ENCODE measurements at regions not wholly inside any gene's neighbourhood (a gene's known extent, or its start where the extent isn't known, plus 50 kb on each side); places are given as distances from the start of the nearest gene placed in this dataset.

- TF ChIP-seq, protein P1, sequence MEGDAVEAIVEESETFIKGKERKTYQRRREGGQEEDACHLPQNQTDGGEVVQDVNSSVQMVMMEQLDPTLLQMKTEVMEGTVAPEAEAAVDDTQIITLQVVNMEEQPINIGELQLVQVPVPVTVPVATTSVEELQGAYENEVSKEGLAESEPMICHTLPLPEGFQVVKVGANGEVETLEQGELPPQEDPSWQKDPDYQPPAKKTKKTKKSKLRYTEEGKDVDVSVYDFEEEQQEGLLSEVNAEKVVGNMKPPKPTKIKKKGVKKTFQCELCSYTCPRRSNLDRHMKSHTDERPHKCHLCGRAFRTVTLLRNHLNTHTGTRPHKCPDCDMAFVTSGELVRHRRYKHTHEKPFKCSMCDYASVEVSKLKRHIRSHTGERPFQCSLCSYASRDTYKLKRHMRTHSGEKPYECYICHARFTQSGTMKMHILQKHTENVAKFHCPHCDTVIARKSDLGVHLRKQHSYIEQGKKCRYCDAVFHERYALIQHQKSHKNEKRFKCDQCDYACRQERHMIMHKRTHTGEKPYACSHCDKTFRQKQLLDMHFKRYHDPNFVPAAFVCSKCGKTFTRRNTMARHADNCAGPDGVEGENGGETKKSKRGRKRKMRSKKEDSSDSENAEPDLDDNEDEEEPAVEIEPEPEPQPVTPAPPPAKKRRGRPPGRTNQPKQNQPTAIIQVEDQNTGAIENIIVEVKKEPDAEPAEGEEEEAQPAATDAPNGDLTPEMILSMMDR (IDR thresholded peaks at IDR 0.05 in 4 of 5, conservative IDR thresholded peaks at IDR 0.05 in 1 of 5) = no peak
- no peak for TF ChIP-seq POLR2A (IDR thresholded peaks at IDR 0.05)
Observed at GRCh38 chr9:81379655-81380054, 309.7 kb downstream of the TLE1 start.
